ENCODE measurements at regions not wholly inside any gene's neighbourhood (a gene's known extent, or its start where the extent isn't known, plus 50 kb on each side); places are given as distances from the start of the nearest gene placed in this dataset.
A peak's percentile ranks its signal among the peaks of the same experiment; 100 is the strongest.

GRCh38 chr10:126722726-126723125 is 52.2 kb upstream of the C10orf90 start:
- H3K27me3 Mint-ChIP-seq (ENCODE audit: low read depth in 3 of 3), result peaks cover 3 to 8% (median 5%) of the 10 kb centered on the region in 3 donors
- H3K27ac Mint-ChIP-seq, result no peak overlapping the region
- peaks cover 0 to 4% (median 0%) of the 10 kb centered on the region in 3 donors for H3K36me3 Mint-ChIP-seq
- no peak for DNase-seq
- H3K4me3 Mint-ChIP-seq, result no peak overlapping the region
- peaks cover 0 to 1% (median 0%) of the 10 kb centered on the region in 6 donors for H3K9me3 Mint-ChIP-seq
- no peaks in the 10 kb centered on the region for H3K4me1 Mint-ChIP-seq

- Mint-ChIP-seq H3K9me3 (peaks cover 0 to 1% (median 0%) of the 10 kb centered on the region in 6 donors), H3K27ac (no peak overlapping the region), H3K27me3 (ENCODE audit: low read depth in 3 of 3) (peaks cover 2 to 8% (median 3%) of the 10 kb centered on the region in 3 donors), H3K36me3 (peaks cover 0 to 4% (median 0%) of the 10 kb centered on the region in 3 donors), H3K4me1 (no peaks in the 10 kb centered on the region), H3K4me3 (no peak overlapping the region)
- no peak for DNase-seq
These were observed 52.7 kb upstream of the C10orf90 start for GRCh38 chr10:126723226-126723625.

- no peaks in the 10 kb centered on the region for H3K4me1 Mint-ChIP-seq
- peaks cover 0 to 3% (median 0%) of the 10 kb centered on the region in 3 donors for H3K36me3 Mint-ChIP-seq
- H3K9me3 Mint-ChIP-seq, result no peaks in the 10 kb centered on the region
- H3K4me3 Mint-ChIP-seq, result no peak overlapping the region
- H3K27me3 Mint-ChIP-seq (ENCODE audit: low read depth in 3 of 3), result peaks cover 2 to 10% (median 6%) of the 10 kb centered on the region in 3 donors
- H3K27ac Mint-ChIP-seq, result no peak overlapping the region
- DNase-seq, result no peak
These were observed 58.9 kb upstream of the C10orf90 start for GRCh38 chr10:126729314-126729870.

- no peak for DNase-seq
- no peak overlapping the region for H3K27ac Mint-ChIP-seq
These were observed 60.5 kb upstream of the C10orf90 start for GRCh38 chr10:126730856-126731609.

GRCh38 chr10:126731610-126731990 is 61.1 kb upstream of the C10orf90 start:
- H3K4me3 Mint-ChIP-seq, result no peak overlapping the region
- H3K36me3 Mint-ChIP-seq, result peaks cover 0 to 3% (median 0%) of the 10 kb centered on the region in 3 donors
- no peak overlapping the region for H3K27ac Mint-ChIP-seq
- DNase-seq, result no peak
- no peaks in the 10 kb centered on the region for H3K4me1 Mint-ChIP-seq
- H3K9me3 Mint-ChIP-seq, result no peaks in the 10 kb centered on the region
- peaks cover 0 to 7% (median 2%) of the 10 kb centered on the region in 3 donors for H3K27me3 Mint-ChIP-seq (ENCODE audit: low read depth in 3 of 3)

More at GRCh38 chr10:126730856-126731609, 60.5 kb upstream of the C10orf90 start:
- Mint-ChIP-seq H3K36me3 (peaks cover 0 to 3% (median 0%) of the 10 kb centered on the region in 3 donors), H3K4me3 (no peak overlapping the region), H3K27me3 (ENCODE audit: low read depth in 3 of 3) (peaks cover under 1 to 7% (median 2%) of the 10 kb centered on the region in 3 donors), H3K9me3 (no peaks in the 10 kb centered on the region), H3K4me1 (no peaks in the 10 kb centered on the region)

GRCh38 chr10:126732308-126732707 is 61.8 kb upstream of the C10orf90 start:
- no peak overlapping the region for H3K4me3 Mint-ChIP-seq
- H3K9me3 Mint-ChIP-seq, result no peaks in the 10 kb centered on the region
- H3K4me1 Mint-ChIP-seq, result no peaks in the 10 kb centered on the region
- peaks cover 0 to 7% (median 2%) of the 10 kb centered on the region in 3 donors for H3K27me3 Mint-ChIP-seq (ENCODE audit: low read depth in 3 of 3)
- H3K27ac Mint-ChIP-seq, result no peak overlapping the region
- peaks cover 0 to 3% (median 0%) of the 10 kb centered on the region in 3 donors for H3K36me3 Mint-ChIP-seq
- DNase-seq, result no peak

GRCh38 chr10:126732868-126733267 is 62.4 kb upstream of the C10orf90 start:
- no peak for DNase-seq
- no peak overlapping the region for H3K27ac Mint-ChIP-seq
- H3K9me3 Mint-ChIP-seq, result no peaks in the 10 kb centered on the region
- peaks cover 0 to 7% (median 2%) of the 10 kb centered on the region in 3 donors for H3K27me3 Mint-ChIP-seq (ENCODE audit: low read depth in 3 of 3)
- H3K4me1 Mint-ChIP-seq, result no peaks in the 10 kb centered on the region
- H3K4me3 Mint-ChIP-seq, result no peak overlapping the region
- peaks cover 0 to 3% (median 0%) of the 10 kb centered on the region in 3 donors for H3K36me3 Mint-ChIP-seq

- DNase-seq, result no peak
- peaks cover 0 to 8% (median 2%) of the 10 kb centered on the region in 3 donors for H3K27me3 Mint-ChIP-seq (ENCODE audit: low read depth in 3 of 3)
- no peak overlapping the region for H3K27ac Mint-ChIP-seq
- H3K4me3 Mint-ChIP-seq, result no peak overlapping the region
- H3K4me1 Mint-ChIP-seq, result no peaks in the 10 kb centered on the region
- no peaks in the 10 kb centered on the region for H3K9me3 Mint-ChIP-seq
- H3K36me3 Mint-ChIP-seq, result peaks cover 0 to 3% (median 0%) of the 10 kb centered on the region in 3 donors
These were observed 63.5 kb upstream of the C10orf90 start for GRCh38 chr10:126734015-126734414.

GRCh38 chr10:126734967-126735366 is 64.5 kb upstream of the C10orf90 start:
- Mint-ChIP-seq H3K36me3 (peaks cover 0 to 3% (median 0%) of the 10 kb centered on the region in 3 donors), H3K27ac (no peak overlapping the region), H3K9me3 (no peaks in the 10 kb centered on the region), H3K4me3 (no peak overlapping the region), H3K27me3 (ENCODE audit: low read depth in 3 of 3) (peaks cover 0 to 8% (median 2%) of the 10 kb centered on the region in 3 donors), H3K4me1 (no peaks in the 10 kb centered on the region)
- DNase-seq, result no peak

GRCh38 chr10:126736142-126736541 is 65.6 kb upstream of the C10orf90 start:
- H3K36me3 Mint-ChIP-seq, result peaks cover 0 to 3% (median 0%) of the 10 kb centered on the region in 3 donors
- no peak for DNase-seq
- H3K4me3 Mint-ChIP-seq, result no peak overlapping the region
- H3K9me3 Mint-ChIP-seq, result no peaks in the 10 kb centered on the region
- peaks cover 0 to 8% (median 0%) of the 10 kb centered on the region in 3 donors for H3K27me3 Mint-ChIP-seq (ENCODE audit: low read depth in 3 of 3)
- no peaks in the 10 kb centered on the region for H3K4me1 Mint-ChIP-seq
- no peak overlapping the region for H3K27ac Mint-ChIP-seq

GRCh38 chr10:126736727-126737126 is 66.2 kb upstream of the C10orf90 start:
- Mint-ChIP-seq H3K9me3 (no peaks in the 10 kb centered on the region), H3K4me3 (no peak overlapping the region), H3K27ac (no peak overlapping the region), H3K27me3 (ENCODE audit: low read depth in 3 of 3) (peaks cover 0 to 5% (median 0%) of the 10 kb centered on the region in 3 donors), H3K4me1 (no peaks in the 10 kb centered on the region), H3K36me3 (no peaks in the 10 kb centered on the region)
- DNase-seq, result no peak

GRCh38 chr10:126738001-126738400 is 67.5 kb upstream of the C10orf90 start:
- Mint-ChIP-seq H3K4me3 (no peak overlapping the region), H3K27ac (no peak overlapping the region), H3K36me3 (no peaks in the 10 kb centered on the region), H3K4me1 (no peaks in the 10 kb centered on the region), H3K9me3 (no peaks in the 10 kb centered on the region), H3K27me3 (ENCODE audit: low read depth in 3 of 3) (peaks cover 0 to 2% (median 0%) of the 10 kb centered on the region in 3 donors)
- DNase-seq, result no peak

- Mint-ChIP-seq H3K27ac (no peak overlapping the region), H3K36me3 (no peaks in the 10 kb centered on the region), H3K4me1 (no peaks in the 10 kb centered on the region), H3K27me3 (ENCODE audit: low read depth in 3 of 3) (peaks cover 0 to 2% (median 1%) of the 10 kb centered on the region in 3 donors), H3K9me3 (no peaks in the 10 kb centered on the region), H3K4me3 (no peak overlapping the region)
- no peak for DNase-seq
These were observed 74.1 kb upstream of the C10orf90 start for GRCh38 chr10:126744571-126744970.

GRCh38 chr10:126749015-126749655 is 78.6 kb upstream of the C10orf90 start:
- H3K4me3 Mint-ChIP-seq, result no peak overlapping the region
- no peaks in the 10 kb centered on the region for H3K4me1 Mint-ChIP-seq
- no peaks in the 10 kb centered on the region for H3K36me3 Mint-ChIP-seq
- peaks cover 0 to 4% (median 2%) of the 10 kb centered on the region in 3 donors for H3K27me3 Mint-ChIP-seq (ENCODE audit: low read depth in 3 of 3)
- H3K9me3 Mint-ChIP-seq, result no peaks in the 10 kb centered on the region
- H3K27ac Mint-ChIP-seq, result no peak overlapping the region
- DNase-seq, result peak; percentile 24 to 33 (median 25)

All from immature natural killer cell (primary cell).